ENCODE measurements at regions not wholly inside any gene's neighbourhood (a gene's known extent, or its start where the extent isn't known, plus 50 kb on each side); places are given as distances from the start of the nearest gene placed in this dataset.

- intact Hi-C loops (cut with micrococcal nuclease; ENCODE audit: unreplicated experiment) = no loop called here
- H3K9me3 ChIP-seq (ENCODE audit: low read depth, low read length, poor library complexity, severe bottlenecking) = no peaks in the 10 kb centered on the region
- H3K36me3 ChIP-seq (ENCODE audit: insufficient read depth, low read length, poor library complexity, severe bottlenecking) = no peaks in the 10 kb centered on the region
- POLR2A ChIA-PET (ENCODE audit: low non-redundant PET) = no interaction called here
- no peak overlapping the region for H3K27ac ChIP-seq (ENCODE audit: low read depth, low read length, poor library complexity, severe bottlenecking)
- H3K4me3 ChIP-seq (ENCODE audit: low read depth, low read length, poor library complexity, severe bottlenecking) = no peak overlapping the region
- H3K4me1 ChIP-seq (ENCODE audit: insufficient read depth, low read length, poor library complexity, severe bottlenecking) = peaks cover 6% of the 10 kb centered on the region
- CTCF ChIA-PET = no interaction called here
- BruUV-seq (replicated peaks) = no TSS peak
- no peak for DNase-seq (ENCODE audit: low spot score)
- no peaks in the 10 kb centered on the region for H3K27me3 ChIP-seq (replicated peaks; ENCODE audit: insufficient read depth, low read depth, low read length, poor library complexity)
- TF ChIP-seq CTCF (conservative IDR thresholded peaks at IDR 0.05; ENCODE audit: low read depth, low read length) (no peak), EZH2 (IDR thresholded peaks at IDR 0.05; ENCODE audit: borderline replicate concordance, low read depth, low read length, poor library complexity, severe bottlenecking) (no peak)
These were observed 186.1 kb downstream of the MTERF1 start for GRCh38 chr7:91694351-91694841.

GRCh38 chr7:91710881-91711280 lies 169.6 kb downstream of the MTERF1 start:
- Histone ChIP-seq H3K27me3 (replicated peaks; ENCODE audit: insufficient read depth, low read depth, low read length, poor library complexity) (no peaks in the 10 kb centered on the region), H3K36me3 (ENCODE audit: insufficient read depth, low read length, poor library complexity, severe bottlenecking) (no peaks in the 10 kb centered on the region), H3K4me1 (ENCODE audit: insufficient read depth, low read length, poor library complexity, severe bottlenecking) (no peaks in the 10 kb centered on the region), H3K27ac (ENCODE audit: low read depth, low read length, poor library complexity, severe bottlenecking) (no peak overlapping the region), H3K4me3 (ENCODE audit: low read depth, low read length, poor library complexity, severe bottlenecking) (no peak overlapping the region), H3K9me3 (ENCODE audit: low read depth, low read length, poor library complexity, severe bottlenecking) (peaks cover 6% of the 10 kb centered on the region)
- no peak for TF ChIP-seq CTCF (conservative IDR thresholded peaks at IDR 0.05; ENCODE audit: low read depth, low read length)
- no peak for TF ChIP-seq EZH2 (IDR thresholded peaks at IDR 0.05; ENCODE audit: borderline replicate concordance, low read depth, low read length, poor library complexity, severe bottlenecking)
- BruUV-seq (replicated peaks) = no TSS peak
- DNase-seq (ENCODE audit: low spot score) = no peak
- ChIA-PET POLR2A (ENCODE audit: low non-redundant PET) (no interaction called here), CTCF (no interaction called here)
- intact Hi-C loops (cut with micrococcal nuclease; ENCODE audit: unreplicated experiment) = no loop called here

- Histone ChIP-seq H3K27me3 (replicated peaks; ENCODE audit: insufficient read depth, low read depth, low read length, poor library complexity) (no peaks in the 10 kb centered on the region), H3K36me3 (ENCODE audit: insufficient read depth, low read length, poor library complexity, severe bottlenecking) (no peaks in the 10 kb centered on the region), H3K9me3 (ENCODE audit: low read depth, low read length, poor library complexity, severe bottlenecking) (peaks cover 6% of the 10 kb centered on the region), H3K4me1 (ENCODE audit: insufficient read depth, low read length, poor library complexity, severe bottlenecking) (no peaks in the 10 kb centered on the region), H3K27ac (ENCODE audit: low read depth, low read length, poor library complexity, severe bottlenecking) (no peak overlapping the region), H3K4me3 (ENCODE audit: low read depth, low read length, poor library complexity, severe bottlenecking) (no peak overlapping the region)
- no peak for DNase-seq (ENCODE audit: low spot score)
- CTCF ChIA-PET = no interaction called here
- no TSS peak for BruUV-seq (replicated peaks)
- TF ChIP-seq CTCF (conservative IDR thresholded peaks at IDR 0.05; ENCODE audit: low read depth, low read length) (no peak), EZH2 (IDR thresholded peaks at IDR 0.05; ENCODE audit: borderline replicate concordance, low read depth, low read length, poor library complexity, severe bottlenecking) (no peak)
- intact Hi-C loops (cut with micrococcal nuclease; ENCODE audit: unreplicated experiment) = no loop called here
- POLR2A ChIA-PET (ENCODE audit: low non-redundant PET) = no interaction called here
These were observed 166.8 kb downstream of the MTERF1 start for GRCh38 chr7:91713669-91714068.

All from A673 (cell line).